SJCRH30 (cell line): ENCODE measurements at regions not wholly inside any gene's neighbourhood (a gene's known extent, or its start where the extent isn't known, plus 50 kb on each side); places are given as distances from the start of the nearest gene placed in this dataset.

ENCODE experiments used
- DNase-seq, 2 experiments: peaks; one replicate each; pipeline ENCODE4 v3.0.0-alpha.2; 2015 to 2020
- H3K27ac ChIP-seq: fragments of 250-450 bp; sonication (Bioruptor Pico); 2 replicates; pipeline ENCODE4 v1.5.1; 2020; ENCODE audit warnings: mild to moderate bottlenecking, moderate library complexity
- H3K27me3 ChIP-seq: fragments of 250-450 bp; sonication (Bioruptor Pico); 2 replicates; pipeline ENCODE4 v1.5.1; 2020; ENCODE audit warnings: mild to moderate bottlenecking, moderate library complexity
- H3K36me3 ChIP-seq: fragments of 250-450 bp; sonication (Bioruptor Pico); 2 replicates; pipeline ENCODE4 v1.5.1; 2020; ENCODE audit warnings: mild to moderate bottlenecking, moderate library complexity
- H3K4me1 ChIP-seq: fragments of 250-450 bp; sonication (Bioruptor Pico); 2 replicates; pipeline ENCODE4 v1.5.1; 2020; ENCODE audit warnings: mild to moderate bottlenecking, moderate library complexity
- H3K4me3 ChIP-seq: fragments of 250-450 bp; sonication (Bioruptor Pico); 2 replicates; pipeline ENCODE4 v1.5.1; 2020; ENCODE audit warnings: mild to moderate bottlenecking, moderate library complexity
- H3K9me3 ChIP-seq: fragments of 250-450 bp; sonication (Bioruptor Pico); replicated peaks from 2 replicates; pipeline ENCODE4 v1.5.1; 2020; ENCODE audit warnings: mild to moderate bottlenecking, moderate library complexity

DNA sequence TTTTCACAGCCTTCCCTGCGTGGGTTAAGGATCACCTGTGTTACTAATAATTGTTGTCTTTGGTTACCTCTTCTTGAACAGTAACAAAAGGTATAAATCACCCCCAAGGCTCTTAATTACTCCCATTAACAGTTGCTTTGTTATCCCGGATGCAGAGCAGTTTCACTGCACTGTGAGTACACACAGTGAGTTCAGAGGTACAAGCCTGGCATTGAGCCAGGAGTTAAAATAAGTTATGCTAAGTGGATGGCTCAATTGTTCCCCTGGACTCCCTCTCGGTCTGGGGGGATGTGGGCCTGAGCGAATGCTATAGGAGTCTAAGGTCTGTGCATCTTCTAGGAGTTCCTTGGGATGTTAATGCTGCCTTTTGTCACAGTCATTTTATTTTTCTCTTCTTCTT is 258.3 kb downstream of the ATG4C start:
- H3K4me1 ChIP-seq, result no peaks in the 10 kb centered on the region
- peak in 1 of 2 experiments; percentile 26 for DNase-seq
- H3K27ac ChIP-seq, result no peak overlapping the region

DNA sequence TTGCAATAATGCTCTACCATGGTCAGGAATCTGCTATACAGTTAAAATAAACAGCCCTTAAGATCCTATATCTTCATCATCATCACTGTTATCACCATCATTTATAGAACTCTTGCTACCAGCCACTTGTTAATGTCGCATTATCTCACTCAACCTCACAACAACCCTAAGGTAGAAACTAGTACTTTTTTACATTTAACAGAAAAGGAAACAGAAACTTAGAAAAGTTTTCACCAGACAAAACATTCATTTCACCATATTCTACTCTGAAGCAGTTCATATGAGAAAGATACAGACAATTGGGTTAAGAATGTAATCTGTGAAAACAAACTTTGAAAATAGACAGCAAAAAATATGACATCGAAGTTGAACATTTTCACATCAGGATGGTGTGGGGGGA is 262.6 kb downstream of the ATG4C start:
- no peaks in the 10 kb centered on the region for H3K4me1 ChIP-seq
- no peak overlapping the region for H3K4me3 ChIP-seq
- no peaks in the 10 kb centered on the region for H3K36me3 ChIP-seq
- H3K27ac ChIP-seq, result no peak overlapping the region
- no peak for DNase-seq
- H3K9me3 ChIP-seq, result no peaks in the 10 kb centered on the region
- no peaks in the 10 kb centered on the region for H3K27me3 ChIP-seq

More for the DNA sequence above, 258.3 kb downstream of the ATG4C start:
- no peaks in the 10 kb centered on the region; the same call in 1 of the 2 replicates for H3K27me3 ChIP-seq
- no peak overlapping the region for H3K4me3 ChIP-seq
- no peaks in the 10 kb centered on the region for H3K9me3 ChIP-seq
- no peaks in the 10 kb centered on the region for H3K36me3 ChIP-seq

DNA sequence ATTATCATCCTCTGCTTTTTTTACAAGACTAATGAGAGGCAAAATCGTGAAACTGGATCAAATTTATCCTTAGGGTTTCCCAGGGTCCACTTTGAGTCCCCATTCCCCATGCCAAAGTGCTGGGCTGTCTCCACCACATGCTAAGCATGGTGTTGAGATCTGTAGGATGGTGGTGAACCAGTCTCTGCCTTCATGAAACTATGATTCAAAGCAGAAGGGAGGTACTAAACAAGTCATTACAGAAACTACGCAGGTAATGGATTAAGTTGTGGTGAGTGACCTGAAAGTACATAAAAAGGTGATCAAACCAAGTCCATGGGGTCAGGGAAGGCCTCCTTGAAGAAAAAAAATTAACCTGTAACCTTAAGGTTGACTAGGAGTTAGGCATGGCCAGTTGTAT is 265.2 kb downstream of the ATG4C start:
- Histone ChIP-seq H3K4me3 (no peak overlapping the region), H3K27me3 (no peaks in the 10 kb centered on the region), H3K9me3 (no peaks in the 10 kb centered on the region), H3K36me3 (no peaks in the 10 kb centered on the region), H3K27ac (no peak overlapping the region), H3K4me1 (no peaks in the 10 kb centered on the region)
- no peak for DNase-seq

DNA sequence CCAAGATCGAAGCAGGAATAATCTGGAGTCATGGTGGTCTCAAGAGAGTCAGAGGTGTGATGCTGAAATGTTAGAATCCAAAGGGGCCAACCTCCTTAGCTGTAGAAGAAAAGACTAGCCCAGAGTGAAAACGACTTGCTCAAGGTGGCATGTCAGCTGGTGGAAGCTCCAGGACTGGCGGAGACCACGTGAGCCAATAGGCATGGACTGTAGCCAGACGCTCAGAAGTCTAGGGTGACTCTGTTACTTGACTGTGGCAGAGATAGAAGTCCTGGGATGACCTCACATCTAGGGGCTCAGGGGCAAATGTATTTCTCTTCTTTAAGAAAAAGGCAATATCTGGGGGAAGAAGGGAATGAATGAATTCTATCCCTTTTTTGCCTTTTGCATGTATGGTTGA is 267.4 kb downstream of the ATG4C start:
- H3K4me1 ChIP-seq, result no peaks in the 10 kb centered on the region
- H3K36me3 ChIP-seq, result no peaks in the 10 kb centered on the region
- no peak for DNase-seq

DNA sequence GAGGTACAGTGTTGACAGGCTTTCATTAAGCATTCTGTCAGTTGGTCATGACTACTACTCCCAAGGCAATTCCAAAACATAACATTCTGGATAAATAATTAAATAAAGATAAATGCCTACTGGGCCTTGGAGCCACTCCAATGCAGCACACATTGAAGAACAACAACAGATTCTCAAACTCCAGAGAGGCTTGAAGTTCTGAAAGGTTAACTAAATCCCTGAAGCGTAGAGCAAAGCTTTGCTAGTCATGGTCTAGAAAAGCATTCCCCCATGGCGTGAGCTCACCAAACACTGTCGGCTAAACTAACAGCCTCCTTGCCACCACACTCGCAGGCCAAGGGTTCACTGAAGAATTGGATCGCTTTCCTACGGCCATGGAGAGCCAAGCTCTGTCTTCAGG is 268.0 kb downstream of the ATG4C start:
- no peaks in the 10 kb centered on the region for H3K27me3 ChIP-seq
- H3K27ac ChIP-seq, result no peak overlapping the region
- H3K9me3 ChIP-seq, result no peaks in the 10 kb centered on the region
- no peaks in the 10 kb centered on the region for H3K4me1 ChIP-seq
- DNase-seq, result no peak
- H3K4me3 ChIP-seq, result no peak overlapping the region
- no peaks in the 10 kb centered on the region for H3K36me3 ChIP-seq

More for the DNA sequence above, 267.4 kb downstream of the ATG4C start:
- H3K27ac ChIP-seq, result no peak overlapping the region
- H3K4me3 ChIP-seq, result no peak overlapping the region
- no peaks in the 10 kb centered on the region for H3K9me3 ChIP-seq
- no peaks in the 10 kb centered on the region for H3K27me3 ChIP-seq

DNA sequence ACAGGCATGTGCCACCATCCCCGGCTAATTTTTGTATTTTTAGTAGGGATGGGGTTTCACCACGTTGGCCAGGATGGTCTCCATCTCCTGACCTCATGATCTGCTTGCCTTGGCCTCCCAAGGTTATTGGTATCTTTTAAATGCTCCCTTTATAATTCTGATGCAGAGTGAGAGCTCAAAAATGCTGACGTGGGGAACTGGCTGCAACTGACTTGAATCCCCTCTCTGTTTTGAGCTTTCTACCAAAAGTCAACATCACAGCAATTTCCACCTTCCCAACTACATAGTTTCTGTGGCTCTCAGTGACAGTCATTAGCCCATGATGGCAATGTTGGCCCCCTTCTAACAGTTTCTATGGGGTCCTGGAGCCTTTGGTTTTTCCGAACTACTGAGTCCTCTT is 268.2 kb upstream of the FOXD3 start:
- DNase-seq, result no peak
- no peaks in the 10 kb centered on the region for H3K27me3 ChIP-seq
- H3K4me1 ChIP-seq, result no peaks in the 10 kb centered on the region
- no peaks in the 10 kb centered on the region for H3K9me3 ChIP-seq
- no peaks in the 10 kb centered on the region for H3K36me3 ChIP-seq
- no peak overlapping the region for H3K4me3 ChIP-seq
- no peak overlapping the region for H3K27ac ChIP-seq

DNA sequence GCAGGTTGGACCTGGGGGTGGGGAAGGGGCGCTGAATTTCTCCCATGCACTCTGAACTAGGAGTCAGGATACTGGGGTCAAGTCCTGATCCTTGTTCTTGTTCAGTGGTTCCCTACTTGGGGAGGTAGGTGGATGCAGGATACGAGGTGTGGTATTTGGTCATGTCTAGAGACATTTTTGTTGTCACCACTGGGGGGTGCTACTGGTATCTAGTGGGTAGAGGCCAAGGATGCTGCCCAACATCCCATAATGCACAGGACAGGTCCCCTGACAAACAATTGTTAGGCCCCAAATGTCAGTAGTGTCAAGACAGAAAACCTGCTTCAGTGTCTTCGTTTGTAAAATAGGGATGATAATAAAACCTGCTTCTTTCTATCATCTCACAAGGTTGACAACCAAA is 259.0 kb upstream of the FOXD3 start:
- H3K36me3 ChIP-seq, result no peaks in the 10 kb centered on the region
- H3K4me1 ChIP-seq, result no peaks in the 10 kb centered on the region; the same call in 1 of the 2 replicates
- peak; percentile 19 to 31 for DNase-seq
- no peak overlapping the region for H3K27ac ChIP-seq
- no peak overlapping the region for H3K4me3 ChIP-seq
- no peaks in the 10 kb centered on the region for H3K9me3 ChIP-seq
- H3K27me3 ChIP-seq, result no peaks in the 10 kb centered on the region

DNA sequence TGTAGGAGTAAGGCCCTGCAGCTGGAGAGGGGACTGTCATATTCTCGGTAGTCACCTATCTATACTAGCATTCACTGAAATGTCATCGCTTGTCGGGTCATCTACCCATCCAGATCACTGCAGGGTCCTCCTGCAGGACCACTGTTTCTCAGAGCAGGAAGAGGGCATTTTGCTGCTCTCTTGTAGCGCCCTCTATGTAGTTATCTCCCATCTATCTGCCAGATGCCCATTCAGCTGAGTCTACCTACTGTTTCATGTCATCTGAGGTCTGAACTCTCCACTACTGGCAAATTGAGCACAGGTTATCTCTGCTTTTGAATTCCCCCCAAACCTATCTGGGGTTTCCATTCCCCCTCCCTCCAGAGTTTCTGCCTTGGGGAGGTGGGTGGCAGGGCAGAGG is 258.2 kb upstream of the FOXD3 start:
- H3K4me3 ChIP-seq, result no peak overlapping the region
- no peak overlapping the region for H3K27ac ChIP-seq
- no peaks in the 10 kb centered on the region for H3K36me3 ChIP-seq
- H3K4me1 ChIP-seq, result no peaks in the 10 kb centered on the region; the same call in 1 of the 2 replicates
- H3K9me3 ChIP-seq, result no peaks in the 10 kb centered on the region
- no peaks in the 10 kb centered on the region for H3K27me3 ChIP-seq
- no peak for DNase-seq

DNA sequence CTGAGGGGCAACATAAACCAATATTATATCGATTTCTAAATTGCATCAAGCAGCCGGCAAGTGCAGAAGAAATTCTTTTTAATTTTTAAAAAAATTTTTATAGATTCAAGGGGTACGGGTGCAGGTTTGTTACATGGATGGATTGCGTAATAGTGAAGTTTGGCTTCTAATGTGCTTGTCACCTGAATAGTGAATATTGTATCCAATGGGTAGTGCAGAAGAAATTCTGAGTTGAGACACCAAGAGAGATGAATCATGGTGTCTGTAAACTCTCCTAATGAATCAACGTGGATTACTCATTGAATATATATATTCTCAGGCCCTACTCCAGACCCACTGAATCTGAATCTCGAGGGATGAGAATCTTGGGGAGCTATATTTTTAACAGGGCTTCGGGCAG is 253.7 kb upstream of the FOXD3 start:
- DNase-seq, result no peak
- no peaks in the 10 kb centered on the region for H3K36me3 ChIP-seq
- H3K27me3 ChIP-seq, result no peaks in the 10 kb centered on the region
- H3K9me3 ChIP-seq, result no peaks in the 10 kb centered on the region
- H3K4me3 ChIP-seq, result no peak overlapping the region
- no peak overlapping the region for H3K27ac ChIP-seq
- H3K4me1 ChIP-seq, result no peaks in the 10 kb centered on the region

DNA sequence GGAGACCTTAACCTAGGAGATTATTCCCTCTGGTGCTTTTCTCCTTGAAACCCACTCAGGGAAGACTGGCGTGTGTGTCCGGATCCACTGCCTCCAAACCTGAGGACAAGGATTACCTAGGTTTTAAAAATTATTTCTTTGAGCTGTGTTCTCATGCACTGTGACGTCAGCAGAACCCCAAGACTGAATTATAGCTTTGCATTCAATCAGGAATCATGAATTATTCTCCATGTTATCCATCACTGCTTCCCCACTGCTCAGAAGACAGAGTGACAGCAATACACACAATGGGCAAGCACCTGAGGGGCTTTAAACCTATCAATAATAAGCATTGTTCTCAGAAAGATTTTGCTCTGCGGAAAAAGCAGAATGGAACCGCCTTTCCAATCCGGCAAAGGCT is 253.2 kb upstream of the FOXD3 start:
- Histone ChIP-seq H3K36me3 (no peaks in the 10 kb centered on the region), H3K27ac (no peak overlapping the region), H3K27me3 (no peaks in the 10 kb centered on the region), H3K4me1 (no peaks in the 10 kb centered on the region), H3K4me3 (no peak overlapping the region), H3K9me3 (no peaks in the 10 kb centered on the region)
- no peak for DNase-seq

DNA sequence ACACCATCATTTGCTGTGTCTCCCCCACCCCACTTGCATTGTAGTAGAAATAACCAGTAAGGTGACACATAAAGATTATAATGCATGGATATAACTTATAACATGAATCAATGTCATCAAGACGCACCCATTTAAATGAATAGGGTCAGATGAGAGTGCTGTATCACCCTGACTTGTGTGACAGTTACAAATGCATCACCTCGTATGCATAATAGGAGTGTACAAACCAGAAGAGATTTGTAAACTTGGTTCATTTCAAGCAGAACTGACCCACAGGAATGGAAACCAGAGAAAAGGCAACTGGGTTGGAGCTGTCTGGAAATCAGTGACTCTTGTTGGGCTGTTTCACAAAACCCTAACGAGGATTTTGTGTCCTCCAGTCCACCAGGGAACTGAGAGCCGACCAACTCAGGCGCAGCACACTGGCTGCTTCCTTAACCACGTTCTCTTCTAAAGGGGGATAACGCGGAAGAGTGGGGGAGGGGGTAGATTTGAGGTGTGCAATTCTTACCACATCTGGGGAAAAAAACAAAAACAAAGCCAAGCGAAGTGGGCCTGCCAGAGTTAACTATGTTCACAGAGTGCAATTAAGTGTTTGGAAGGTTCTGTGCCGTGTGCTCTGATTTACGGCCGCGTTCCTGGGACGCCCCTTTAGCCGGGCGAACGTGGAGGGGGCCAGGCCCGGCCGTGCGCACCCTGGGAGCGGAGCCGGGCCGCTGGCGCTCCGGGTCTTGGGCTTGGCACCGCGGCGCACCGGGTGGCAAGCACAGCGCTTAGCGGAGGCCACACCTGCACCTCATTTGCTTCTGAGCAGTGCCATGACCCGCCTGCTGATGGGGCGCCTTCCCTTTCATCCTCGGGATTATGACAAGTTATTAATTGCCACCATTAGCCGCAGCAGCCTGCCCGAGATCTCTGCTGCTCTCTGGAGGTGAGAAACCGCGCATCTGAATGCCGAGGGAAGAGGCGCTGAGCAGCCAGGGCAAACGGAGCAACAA is 248.8 kb upstream of the FOXD3 start:
- H3K4me3 ChIP-seq, result no peak overlapping the region
- H3K27ac ChIP-seq, result no peak overlapping the region
- no peaks in the 10 kb centered on the region for H3K9me3 ChIP-seq
- no peak for DNase-seq
- H3K27me3 ChIP-seq, result no peaks in the 10 kb centered on the region
- H3K4me1 ChIP-seq, result no peaks in the 10 kb centered on the region
- H3K36me3 ChIP-seq, result no peaks in the 10 kb centered on the region

DNA sequence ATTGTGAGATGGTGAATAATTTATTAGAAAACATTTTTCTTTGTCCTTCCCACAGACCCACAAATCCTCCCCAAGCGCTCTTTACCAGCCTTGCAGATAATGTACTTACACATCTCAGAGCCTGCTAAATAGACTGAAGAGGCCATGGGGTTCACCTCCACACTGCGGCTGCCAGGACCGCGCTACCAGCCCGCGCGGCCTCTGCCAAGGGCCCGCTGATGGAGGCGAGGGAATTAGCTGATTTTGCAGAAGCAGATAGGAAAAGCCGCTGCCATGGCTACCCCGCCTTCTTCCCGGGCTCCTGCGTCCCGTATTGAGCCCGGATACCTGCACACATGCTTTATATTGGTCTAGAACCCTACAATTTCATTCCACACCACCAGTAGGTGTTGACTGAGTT is 248.0 kb upstream of the FOXD3 start:
- no peak for DNase-seq
- no peak overlapping the region for H3K27ac ChIP-seq
- H3K36me3 ChIP-seq, result no peaks in the 10 kb centered on the region
- H3K9me3 ChIP-seq, result no peaks in the 10 kb centered on the region
- H3K4me1 ChIP-seq, result no peaks in the 10 kb centered on the region
- no peaks in the 10 kb centered on the region for H3K27me3 ChIP-seq
- H3K4me3 ChIP-seq, result no peak overlapping the region

DNA sequence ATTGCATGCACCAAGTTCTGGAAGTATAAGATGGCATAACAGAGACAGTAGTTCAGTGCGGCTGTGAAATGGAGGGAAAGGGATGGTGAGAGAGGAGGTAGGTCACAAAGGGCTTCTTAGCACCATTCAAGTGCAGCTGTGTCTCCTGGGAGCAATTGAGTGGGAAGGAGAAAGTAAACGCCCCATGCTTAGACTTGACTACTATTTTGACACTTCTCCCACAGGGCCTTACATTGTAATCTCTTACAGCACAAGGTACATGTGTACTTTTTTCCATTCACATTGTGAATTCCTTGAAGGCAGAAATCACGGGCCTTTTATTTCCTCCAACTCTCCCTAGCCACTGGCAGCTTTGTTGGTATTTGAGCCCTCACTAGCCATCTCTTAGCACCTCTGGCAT is 239.6 kb upstream of the FOXD3 start:
- Histone ChIP-seq H3K27ac (no peak overlapping the region), H3K36me3 (no peaks in the 10 kb centered on the region), H3K4me3 (no peak overlapping the region), H3K27me3 (no peaks in the 10 kb centered on the region), H3K9me3 (no peaks in the 10 kb centered on the region), H3K4me1 (no peaks in the 10 kb centered on the region)
- DNase-seq, result no peak

DNA sequence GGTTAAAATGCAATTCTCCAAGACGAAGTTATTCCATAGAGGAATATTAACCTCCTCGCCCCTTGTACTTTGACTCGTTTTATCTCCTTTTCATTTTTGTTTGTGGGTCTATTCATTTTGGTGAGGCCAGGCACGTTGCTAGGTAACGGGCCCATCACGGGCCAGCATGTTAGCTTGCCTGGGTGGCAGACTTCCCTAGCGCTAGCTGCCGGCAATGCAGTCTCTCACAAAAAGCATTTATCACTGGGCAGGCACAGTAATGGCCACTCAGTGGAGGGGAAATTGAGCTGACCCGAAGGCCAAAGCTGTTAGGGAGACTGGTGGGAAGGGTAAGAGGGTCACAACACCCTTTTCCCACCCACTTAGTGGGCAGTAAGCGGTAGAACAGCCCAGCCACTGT is 234.4 kb upstream of the FOXD3 start:
- Histone ChIP-seq H3K4me1 (no peaks in the 10 kb centered on the region), H3K27ac (no peak overlapping the region), H3K27me3 (no peaks in the 10 kb centered on the region), H3K36me3 (no peaks in the 10 kb centered on the region), H3K9me3 (no peaks in the 10 kb centered on the region; the same call in 1 of the 2 replicates), H3K4me3 (no peak overlapping the region)
- DNase-seq, result no peak

DNA sequence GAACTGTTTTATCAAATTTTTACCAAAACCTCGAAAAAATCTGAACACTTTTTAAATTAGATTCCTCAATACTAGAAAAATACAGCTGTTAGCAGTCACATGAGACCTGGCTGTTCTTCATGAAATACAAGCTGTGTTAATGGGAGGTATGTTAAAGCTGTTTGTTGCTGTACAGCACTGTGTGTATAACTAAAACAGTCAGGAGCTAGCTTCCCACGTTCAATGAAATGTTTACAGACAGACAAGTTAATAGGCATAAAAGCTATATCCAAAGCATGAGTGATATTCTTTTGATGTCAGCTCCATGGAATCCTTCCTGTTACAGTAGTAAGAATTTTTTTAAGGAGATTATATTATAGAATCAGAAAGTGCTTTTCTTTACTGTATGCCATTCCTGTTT is 223.2 kb upstream of the FOXD3 start:
- Histone ChIP-seq H3K27me3 (no peaks in the 10 kb centered on the region), H3K4me3 (no peak overlapping the region), H3K4me1 (peaks cover 3% of the 10 kb centered on the region; the same call in 1 of the 2 replicates), H3K27ac (no peak overlapping the region), H3K9me3 (no peaks in the 10 kb centered on the region), H3K36me3 (no peaks in the 10 kb centered on the region)
- DNase-seq, result no peak

DNA sequence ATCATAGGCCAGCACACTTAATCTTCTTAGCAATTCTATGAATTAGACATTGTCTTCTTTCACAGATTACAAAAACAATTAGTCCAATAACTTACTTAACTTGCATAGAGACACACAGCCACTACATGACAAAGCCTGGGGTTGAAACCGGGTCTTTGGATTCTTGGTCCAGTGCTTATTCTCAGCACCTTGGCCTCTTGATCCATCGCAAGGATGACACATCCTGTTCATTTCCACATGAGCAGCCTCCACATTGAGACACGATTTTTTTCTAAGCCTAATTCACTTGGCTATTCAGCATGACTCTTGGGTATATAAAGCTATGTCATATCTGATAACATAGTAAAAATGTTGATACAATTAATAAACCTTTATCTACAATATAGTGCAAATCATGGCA is 221.0 kb upstream of the FOXD3 start:
- H3K36me3 ChIP-seq, result no peaks in the 10 kb centered on the region

More for the DNA sequence above, 221.0 kb upstream of the FOXD3 start:
- DNase-seq, result no peak
- Histone ChIP-seq H3K27ac (no peak overlapping the region), H3K27me3 (no peaks in the 10 kb centered on the region), H3K4me3 (no peak overlapping the region), H3K4me1 (peaks cover 3% of the 10 kb centered on the region; the same call in 1 of the 2 replicates), H3K9me3 (no peaks in the 10 kb centered on the region)
